GM12891 (cell line): ENCODE measurements at regions not wholly inside any gene's neighbourhood (a gene's known extent, or its start where the extent isn't known, plus 50 kb on each side); places are given as distances from the start of the nearest gene placed in this dataset.

Experiments
- POLR2A ChIP-seq: IDR thresholded peaks from 2 replicates; pipeline ENCODE4 v1.6.1; 2011; ENCODE audit warnings: low read depth, low read length, control low read depth
- POLR2AphosphoS5 ChIP-seq: IDR thresholded peaks from 2 replicates; pipeline ENCODE4 v1.6.1; 2011; ENCODE audit warnings: low read depth, low read length, control low read depth
- SPI1 ChIP-seq: IDR thresholded peaks from 2 replicates; pipeline ENCODE4 v1.6.1; 2011; ENCODE audit warnings: low read depth, low read length, control low read depth
- TAF1 ChIP-seq: IDR thresholded peaks from 2 replicates; pipeline ENCODE4 v1.6.1; 2011; ENCODE audit warnings: low read depth, low read length, control low read depth

DNA sequence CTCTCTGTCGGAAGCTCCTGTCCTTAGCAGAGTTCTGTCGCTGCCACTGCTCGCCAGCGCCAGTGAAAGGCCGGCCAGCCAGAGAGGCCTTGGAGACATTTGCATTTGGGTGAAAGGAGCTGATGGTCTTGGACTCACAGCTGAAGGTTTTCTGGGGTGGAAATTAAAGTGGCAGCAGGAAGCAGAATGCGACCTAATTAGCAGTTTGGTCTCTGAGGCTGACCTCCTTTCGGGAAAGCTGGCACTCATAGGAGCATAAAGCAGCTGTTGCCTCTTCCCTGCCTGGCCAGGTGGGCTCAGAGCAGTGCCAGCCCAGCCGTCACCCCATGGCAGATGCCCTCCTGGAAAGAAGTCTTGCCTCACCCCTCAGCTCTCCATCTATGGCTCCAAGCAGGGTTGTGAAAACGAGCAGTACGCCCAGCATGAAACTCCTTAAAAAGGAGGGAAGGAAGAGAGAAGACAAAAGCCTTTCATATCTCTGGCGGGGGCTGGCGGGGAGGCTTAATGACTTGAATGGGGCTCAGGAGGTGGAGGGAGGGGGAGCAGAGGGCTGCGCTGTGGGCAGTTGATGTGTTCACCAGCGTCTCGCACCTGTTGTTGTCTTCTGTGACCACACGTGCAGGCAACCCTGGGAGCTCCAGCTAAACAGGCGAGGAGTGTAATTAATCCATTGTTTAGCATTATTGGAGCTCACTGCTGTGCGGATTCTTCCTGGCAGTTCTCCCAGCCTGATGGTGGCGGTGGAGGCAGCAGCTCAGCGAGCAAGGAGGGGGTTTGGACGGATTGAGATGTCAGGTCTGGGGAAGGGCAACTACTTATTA, 264.0 kb downstream of the MID1IP1 start:
- TF ChIP-seq POLR2A, result no peak
- no peak for TF ChIP-seq SPI1
- no peak for TF ChIP-seq POLR2AphosphoS5
- no peak for TF ChIP-seq TAF1
